GM12878 (cell line): ENCODE measurements at regions not wholly inside any gene's neighbourhood (a gene's known extent, or its start where the extent isn't known, plus 50 kb on each side); places are given as distances from the start of the nearest gene placed in this dataset.

ENCODE experiments used
- ATAC-seq: fragments of 200-7000 bp; cut with Tn5 transposase; 3 replicates; pipeline ENCODE4 v1.9.1; 2020; ENCODE audit warnings: mild to moderate bottlenecking, moderate library complexity
- BruUV-seq: library from RNA; stranded (reverse); fragments of 400-500 nt; replicated peaks from 2 replicates; lab custom pipeline; 2021; lab: Mats Ljungman, UMichigan
- CTCF ChIA-PET: fragments of 300-600 bp; sonication (Branson Sonifier 250); formaldehyde crosslinking; extraction: SDS; loops from one replicate; lab custom pipeline; 2021; ENCODE audit warnings: inconsistent platforms; lab: Yijun Ruan, JAX
- POLR2A ChIA-PET: fragments of 350-600 bp; formaldehyde crosslinking; extraction: SDS; loops from one replicate; lab custom pipeline; 2021; ENCODE audit warnings: inconsistent platforms; lab: Charles Lee
- RAD21 ChIA-PET: fragments of 300-600 bp; sonication (Branson Sonifier 250); formaldehyde crosslinking; loops from one replicate; lab custom pipeline; 2023; ENCODE audit warnings: antibody characterized with exemption; ENCODE audit not compliant: unreplicated experiment; lab: Charles Lee
- SMC1A ChIA-PET: fragments of 300-600 bp; sonication (Branson Sonifier 250); formaldehyde crosslinking; loops from one replicate; lab custom pipeline; 2023; ENCODE audit not compliant: unreplicated experiment, uncharacterized antibody; lab: Charles Lee
- DNase-seq: peaks from one replicate; pipeline ENCODE4 v3.0.0-alpha.2; 2011; ENCODE audit warnings: low read depth, low spot score
- FAIRE-seq: peaks from 3 replicates; lab custom pipeline; 2011; peaks lifted over from hg19 to GRCh38; lab: Jason Lieb, UNC
- H2AFZ ChIP-seq: 2 replicates; pipeline ENCODE4 v1.6.0; 2011; ENCODE audit warnings: low read depth, low read length, control low read depth; ENCODE audit not compliant: control insufficient read depth
- H3K27ac ChIP-seq: 2 replicates; pipeline ENCODE4 v1.5.1; 2011; ENCODE audit warnings: control low read depth; ENCODE audit not compliant: control insufficient read depth, insufficient read depth
- H3K27me3 ChIP-seq, 2 experiments: replicated peaks in 1 of 2; 2 replicates each; pipeline versions ENCODE4 v1.6.0 to v1.6.1; 2011; ENCODE audit warnings: low read length in 1 of 2; ENCODE audit not compliant: control insufficient read depth in 2 of 2, insufficient read depth in 2 of 2
- H3K36me3 ChIP-seq, 2 experiments: 2 replicates each; pipeline ENCODE4 v1.5.1; 2011; ENCODE audit warnings: low read length in 1 of 2; ENCODE audit not compliant: control insufficient read depth in 2 of 2, insufficient read depth in 2 of 2
- H3K4me1 ChIP-seq: 2 replicates; pipeline ENCODE4 v1.6.1; 2011; ENCODE audit warnings: mild to moderate bottlenecking, low read length, moderate library complexity, mixed read lengths; ENCODE audit not compliant: control insufficient read depth, insufficient read depth
- H3K4me2 ChIP-seq: 2 replicates; pipeline ENCODE4 v1.6.0; 2011; ENCODE audit warnings: control low read depth; ENCODE audit not compliant: control insufficient read depth, insufficient read depth
- H3K4me3 ChIP-seq: fragments of 200-600 bp; sonication (generic); 2 replicates; pipeline ENCODE4 v1.5.1; 2016
- H3K79me2 ChIP-seq: 2 replicates; pipeline ENCODE4 v1.6.0; 2011; ENCODE audit warnings: low read length; ENCODE audit not compliant: control insufficient read depth, insufficient read depth
- H3K9ac ChIP-seq: 2 replicates; pipeline ENCODE4 v1.8.0; 2011; ENCODE audit warnings: low read length, control low read depth, mixed read lengths; ENCODE audit not compliant: control insufficient read depth, insufficient read depth
- H3K9me3 ChIP-seq: replicated peaks from 3 replicates; pipeline ENCODE4 v1.5.1; 2011; ENCODE audit warnings: mild to moderate bottlenecking, low read length; ENCODE audit not compliant: control insufficient read depth, insufficient read depth
- H4K20me1 ChIP-seq: 2 replicates; pipeline ENCODE4 v1.6.0; 2011; ENCODE audit not compliant: control insufficient read depth, insufficient read depth
- ASH2L ChIP-seq: fragments of 300-600, 200-600 bp; sonication (generic); IDR thresholded peaks from 2 replicates; pipeline ENCODE4 v1.6.1; 2017; ENCODE audit warnings: low read depth, mild to moderate bottlenecking, borderline replicate concordance
- CHD4 ChIP-seq: fragments of 200-600 bp; sonication (generic); IDR thresholded peaks from 2 replicates; pipeline ENCODE4 v1.6.1; 2016; ENCODE audit warnings: mild to moderate bottlenecking
- KAT2A ChIP-seq: conservative IDR thresholded peaks from 2 replicates; pipeline ENCODE4 v1.6.1; 2011; ENCODE audit warnings: low read depth, low read length; ENCODE audit not compliant: control insufficient read depth
- KDM1A ChIP-seq: fragments of 200-600 bp; sonication (generic); IDR thresholded peaks from 2 replicates; pipeline ENCODE4 v1.6.1; 2016; ENCODE audit warnings: borderline replicate concordance
- ZNF217 ChIP-seq: fragments of 450-650 bp; IDR thresholded peaks from 2 replicates; pipeline ENCODE4 v1.6.1; 2017; ENCODE audit warnings: antibody characterized with exemption, mild to moderate bottlenecking
- WGBS: methylation state at CpG from one replicate; pipeline ENCODE4 v1.1.6; 2016; ENCODE audit warnings: low lambda C conversion rate; ENCODE audit not compliant: insufficient replicate concordance, insufficient coverage; ENCODE audit errors: missing lambda C conversion rate; 5-methylcytosine and 5-hydroxymethylcytosine counted together
- in situ Hi-C: fragments of 300-500 bp; cut with MboI; formaldehyde crosslinking; loops from 9 replicates; pipeline ENCODE4 v1.14.3; 2018; ENCODE audit warnings: mixed read lengths
- intact Hi-C: fragments of 100-400 bp; cut with micrococcal nuclease; formaldehyde crosslinking; loops from one replicate; pipeline ENCODE4 v1.14.2; 2022; ENCODE audit not compliant: unreplicated experiment
- TF ChIP-seq, protein P1 (sequence below): IDR thresholded peaks from 2 replicates; pipeline ENCODE4 v1.6.1; 2012; ENCODE audit warnings: low read depth, low read length, improper control_type of control experiment

DNA sequence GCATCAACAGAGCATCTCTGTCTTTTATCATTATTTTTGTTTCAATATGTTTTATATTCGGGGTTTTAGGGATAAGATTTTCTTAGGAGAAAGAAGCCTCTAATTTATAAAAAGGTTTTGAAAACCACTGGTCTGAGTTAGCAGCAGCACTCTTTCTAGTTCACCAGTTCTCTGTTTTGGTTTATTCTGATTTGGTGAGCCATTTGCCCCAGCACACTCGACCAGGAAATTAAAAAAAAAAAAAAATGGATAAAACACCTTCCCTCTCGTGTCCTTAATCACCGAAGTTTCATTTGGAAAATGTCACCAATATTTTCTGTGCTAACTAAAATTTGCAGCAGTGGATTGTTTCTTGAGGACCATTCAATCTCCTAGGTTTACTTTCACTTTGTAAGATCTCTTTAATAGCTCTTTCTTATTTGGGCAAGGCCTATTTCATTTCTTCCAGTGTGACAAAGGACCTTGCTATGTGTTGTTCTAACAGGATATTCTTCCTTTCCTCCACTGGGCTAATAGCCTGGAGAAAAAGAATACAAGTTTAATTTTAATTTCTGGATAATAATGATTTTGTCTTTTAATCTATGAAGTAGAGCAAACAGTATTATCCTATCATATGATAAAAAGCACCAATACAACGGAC is 57.8 kb upstream of the ANXA1 start:
- Histone ChIP-seq H2AFZ (peak overlapping the region; percentile 58), H3K27ac (no peak overlapping the region), H3K36me3 (no peaks in the 10 kb centered on the region), H3K27me3 (no peaks in the 10 kb centered on the region), H3K79me2 (no peaks in the 10 kb centered on the region), H3K9me3 (no peaks in the 10 kb centered on the region), H4K20me1 (no peaks in the 10 kb centered on the region), H3K4me3 (no peak overlapping the region), H3K9ac (no peak overlapping the region), H3K4me2 (no peak overlapping the region), H3K4me1 (no peaks in the 10 kb centered on the region)
- intact Hi-C loops (no loop called here), in situ Hi-C loops (no loop called here)
- FAIRE-seq (no peak), ATAC-seq (no peak), DNase-seq (no peak)
- TF ChIP-seq ASH2L (no peak), ZNF217 (no peak), CHD4 (no peak), KAT2A (no peak), KDM1A (no peak)
- TF ChIP-seq, protein P1, sequence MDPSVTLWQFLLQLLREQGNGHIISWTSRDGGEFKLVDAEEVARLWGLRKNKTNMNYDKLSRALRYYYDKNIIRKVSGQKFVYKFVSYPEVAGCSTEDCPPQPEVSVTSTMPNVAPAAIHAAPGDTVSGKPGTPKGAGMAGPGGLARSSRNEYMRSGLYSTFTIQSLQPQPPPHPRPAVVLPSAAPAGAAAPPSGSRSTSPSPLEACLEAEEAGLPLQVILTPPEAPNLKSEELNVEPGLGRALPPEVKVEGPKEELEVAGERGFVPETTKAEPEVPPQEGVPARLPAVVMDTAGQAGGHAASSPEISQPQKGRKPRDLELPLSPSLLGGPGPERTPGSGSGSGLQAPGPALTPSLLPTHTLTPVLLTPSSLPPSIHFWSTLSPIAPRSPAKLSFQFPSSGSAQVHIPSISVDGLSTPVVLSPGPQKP: no peak
- POLR2A ChIA-PET: no interaction called here
- 30% methylated on average over 5 of the region's 5 CpGs for whole genome bisulfite sequencing
- BruUV-seq: no TSS peak
- SMC1A ChIA-PET: interaction anchor here (1.3 to 1.5 kb wide), 3 partner anchors 14 to 71 kb away, joined by 3 read pairs; no protein-coding TSS in a partner anchor
- CTCF ChIA-PET: interaction anchor here (0.6 to 1.5 kb wide), 4 partner anchors 14 to 586 kb away, joined by 3 to 8 read pairs (median 4); no protein-coding TSS in a partner anchor
- RAD21 ChIA-PET: interaction anchor here (0.7 to 1.0 kb wide), 2 partner anchors 14 to 104 kb away, joined by 3 read pairs; no protein-coding TSS in a partner anchor
